ENCODE measurements at regions not wholly inside any gene's neighbourhood (a gene's known extent, or its start where the extent isn't known, plus 50 kb on each side); places are given as distances from the start of the nearest gene placed in this dataset.
"Not testable (repeated sequence)": the region's sequence is repeated elsewhere in the genome, so short reads cannot be mapped to it uniquely, and the experiment has no call there.

GRCh38 chr7:153731504-153731903 lies 320.7 kb upstream of the DPP6 start:
- not testable (repeated sequence) for TF ChIP-seq POLR2A, CTCF (IDR thresholded peaks at IDR 0.05)
